ENCODE measurements at regions not wholly inside any gene's neighbourhood (a gene's known extent, or its start where the extent isn't known, plus 50 kb on each side); places are given as distances from the start of the nearest gene placed in this dataset.

DNA sequence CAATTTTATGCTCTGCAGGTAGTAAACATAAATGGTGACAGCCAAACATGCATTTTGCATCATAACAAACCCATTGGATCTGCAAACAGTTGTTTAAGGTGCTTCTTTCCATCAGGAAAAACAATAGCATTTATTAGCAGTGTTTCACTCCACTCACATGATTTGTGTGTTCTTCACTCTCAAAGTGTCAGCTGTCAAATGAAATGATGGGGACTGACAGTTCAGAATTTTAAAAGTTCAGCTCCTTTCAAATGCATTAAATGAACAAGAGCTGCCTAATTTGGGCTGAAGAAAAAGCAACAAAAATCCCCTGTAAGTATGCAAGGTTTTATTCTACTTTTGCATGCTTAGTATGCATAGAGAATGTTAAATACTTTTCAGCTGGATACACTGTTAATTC, 145.2 kb upstream of the CDIN1 start:
- H3K27ac ChIP-seq (ENCODE audit: poor library complexity, severe bottlenecking): no peak overlapping the region
- no peaks in the 10 kb centered on the region for H3K27me3 ChIP-seq (ENCODE audit: insufficient read depth, poor library complexity, severe bottlenecking)
- TF ChIP-seq, protein P1, sequence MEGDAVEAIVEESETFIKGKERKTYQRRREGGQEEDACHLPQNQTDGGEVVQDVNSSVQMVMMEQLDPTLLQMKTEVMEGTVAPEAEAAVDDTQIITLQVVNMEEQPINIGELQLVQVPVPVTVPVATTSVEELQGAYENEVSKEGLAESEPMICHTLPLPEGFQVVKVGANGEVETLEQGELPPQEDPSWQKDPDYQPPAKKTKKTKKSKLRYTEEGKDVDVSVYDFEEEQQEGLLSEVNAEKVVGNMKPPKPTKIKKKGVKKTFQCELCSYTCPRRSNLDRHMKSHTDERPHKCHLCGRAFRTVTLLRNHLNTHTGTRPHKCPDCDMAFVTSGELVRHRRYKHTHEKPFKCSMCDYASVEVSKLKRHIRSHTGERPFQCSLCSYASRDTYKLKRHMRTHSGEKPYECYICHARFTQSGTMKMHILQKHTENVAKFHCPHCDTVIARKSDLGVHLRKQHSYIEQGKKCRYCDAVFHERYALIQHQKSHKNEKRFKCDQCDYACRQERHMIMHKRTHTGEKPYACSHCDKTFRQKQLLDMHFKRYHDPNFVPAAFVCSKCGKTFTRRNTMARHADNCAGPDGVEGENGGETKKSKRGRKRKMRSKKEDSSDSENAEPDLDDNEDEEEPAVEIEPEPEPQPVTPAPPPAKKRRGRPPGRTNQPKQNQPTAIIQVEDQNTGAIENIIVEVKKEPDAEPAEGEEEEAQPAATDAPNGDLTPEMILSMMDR (IDR thresholded peaks at IDR 0.05; ENCODE audit: poor library complexity, severe bottlenecking): no peak
- H3K4me1 ChIP-seq (ENCODE audit: insufficient read depth, poor library complexity, severe bottlenecking): no peaks in the 10 kb centered on the region
- DNase-seq (ENCODE audit: low spot score): no peak
- H3K4me3 ChIP-seq (ENCODE audit: severe bottlenecking): no peak overlapping the region
- ATAC-seq (ENCODE audit: low read depth): no peak
- H3K9me3 ChIP-seq (ENCODE audit: severe bottlenecking): no peaks in the 10 kb centered on the region
- H3K36me3 ChIP-seq (ENCODE audit: low read depth): no peaks in the 10 kb centered on the region

DNA sequence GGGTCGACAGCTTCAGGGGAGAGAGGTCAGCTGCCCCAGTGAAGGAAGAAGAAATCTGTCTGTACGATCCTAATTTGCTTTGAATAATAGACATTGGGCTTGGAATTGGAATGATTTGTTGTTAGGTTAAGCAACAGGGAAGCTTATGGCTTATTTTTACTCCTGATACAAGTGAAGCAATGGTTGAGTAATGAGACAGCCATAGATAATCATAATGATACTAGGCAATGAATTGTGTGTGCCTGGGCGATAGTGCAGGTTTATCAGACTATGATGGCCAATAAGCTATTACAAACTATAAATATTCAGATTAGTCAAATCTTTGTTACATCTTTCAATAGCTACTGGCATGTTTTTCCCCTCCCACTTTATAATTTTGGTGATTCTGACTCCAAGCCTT, 140.9 kb upstream of the CDIN1 start:
- TF ChIP-seq, protein P1 (IDR thresholded peaks at IDR 0.05; ENCODE audit: poor library complexity, severe bottlenecking): no peak
- Histone ChIP-seq H3K36me3 (ENCODE audit: low read depth) (no peaks in the 10 kb centered on the region), H3K4me1 (ENCODE audit: insufficient read depth, poor library complexity, severe bottlenecking) (no peaks in the 10 kb centered on the region), H3K27ac (ENCODE audit: poor library complexity, severe bottlenecking) (no peak overlapping the region), H3K27me3 (ENCODE audit: insufficient read depth, poor library complexity, severe bottlenecking) (no peaks in the 10 kb centered on the region), H3K9me3 (ENCODE audit: severe bottlenecking) (no peaks in the 10 kb centered on the region), H3K4me3 (ENCODE audit: severe bottlenecking) (no peak overlapping the region)
- no peak for ATAC-seq (ENCODE audit: low read depth)
- DNase-seq (ENCODE audit: low spot score): no peak

DNA sequence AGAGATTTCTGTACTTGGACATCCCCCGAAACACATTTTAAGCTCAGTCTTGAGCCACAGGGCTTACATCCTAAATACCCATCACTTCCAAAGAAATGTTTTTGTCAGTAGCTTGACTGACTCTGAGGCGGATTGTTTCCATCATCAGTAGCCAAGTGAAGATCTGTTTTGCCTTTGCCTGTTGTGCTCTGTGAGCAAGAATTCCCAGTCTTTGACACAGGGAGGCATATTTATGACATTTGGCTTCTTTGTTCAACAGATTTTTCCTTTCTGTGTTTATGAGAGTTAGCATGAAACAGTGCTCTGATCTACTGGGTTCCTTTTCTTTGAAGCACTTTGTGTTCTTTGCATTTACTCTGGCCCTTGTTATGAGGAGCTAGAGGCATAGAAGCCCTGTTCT, 132.1 kb upstream of the CDIN1 start:
- ATAC-seq (ENCODE audit: low read depth) (no peak), DNase-seq (ENCODE audit: low spot score) (no peak)
- no peak overlapping the region for H3K27ac ChIP-seq (ENCODE audit: poor library complexity, severe bottlenecking)
- no peaks in the 10 kb centered on the region for H3K27me3 ChIP-seq (ENCODE audit: insufficient read depth, poor library complexity, severe bottlenecking)
- H3K4me1 ChIP-seq (ENCODE audit: insufficient read depth, poor library complexity, severe bottlenecking): no peaks in the 10 kb centered on the region
- no peak overlapping the region for H3K4me3 ChIP-seq (ENCODE audit: severe bottlenecking)
- H3K9me3 ChIP-seq (ENCODE audit: severe bottlenecking): no peaks in the 10 kb centered on the region
- no peaks in the 10 kb centered on the region for H3K36me3 ChIP-seq (ENCODE audit: low read depth)
- TF ChIP-seq, protein P1 (IDR thresholded peaks at IDR 0.05; ENCODE audit: poor library complexity, severe bottlenecking): no peak

DNA sequence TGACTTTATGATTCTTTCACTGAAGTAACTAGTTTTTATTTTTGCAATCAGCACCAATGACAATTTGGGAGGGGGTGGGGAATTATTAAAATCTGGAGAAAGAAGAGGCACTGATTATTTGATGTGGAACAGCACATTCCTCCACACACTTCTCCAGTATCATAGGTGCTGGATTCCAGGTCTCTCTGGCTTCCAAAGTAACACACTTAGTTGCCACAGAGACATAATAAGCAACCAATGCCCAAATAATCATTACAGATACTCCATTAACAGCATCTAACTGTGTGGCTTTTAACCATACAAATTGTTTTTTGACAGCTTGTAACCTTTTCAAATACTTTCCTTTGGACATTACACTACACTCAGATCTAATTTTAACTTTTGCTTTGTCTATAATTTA, 131.0 kb upstream of the CDIN1 start:
- H3K9me3 ChIP-seq (ENCODE audit: severe bottlenecking): no peaks in the 10 kb centered on the region
- no peak for DNase-seq (ENCODE audit: low spot score)

DNA sequence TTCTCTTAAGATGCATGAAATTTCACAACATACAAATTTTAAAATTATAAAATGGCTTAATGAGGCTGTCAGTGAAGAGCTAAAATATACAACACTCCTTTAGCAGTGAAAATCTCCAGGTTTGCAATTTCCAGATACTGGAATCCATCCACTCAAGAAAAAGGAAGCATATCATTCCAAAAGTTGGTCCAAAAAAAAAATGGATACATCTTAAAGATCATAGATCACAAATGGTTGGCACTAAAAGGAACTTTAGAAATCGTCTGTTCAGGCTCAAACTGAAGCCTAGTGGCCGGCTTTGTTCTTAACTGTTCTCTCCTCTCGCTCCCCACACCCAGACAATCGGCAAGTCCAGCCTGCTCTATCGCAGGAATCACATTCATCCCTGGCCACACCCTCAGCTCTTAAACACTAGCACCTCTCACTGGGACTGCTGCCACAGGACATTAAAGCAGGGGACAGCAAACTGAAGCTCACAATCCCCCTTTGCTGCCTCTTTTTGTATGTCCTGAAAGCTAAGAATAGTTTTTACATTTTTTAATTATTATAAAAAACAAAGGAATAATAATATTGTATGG, 130.3 kb upstream of the CDIN1 start:
- no peaks in the 10 kb centered on the region for H3K27me3 ChIP-seq (ENCODE audit: insufficient read depth, poor library complexity, severe bottlenecking)
- no peaks in the 10 kb centered on the region for H3K36me3 ChIP-seq (ENCODE audit: low read depth)
- no peak for ATAC-seq (ENCODE audit: low read depth)
- H3K4me1 ChIP-seq (ENCODE audit: insufficient read depth, poor library complexity, severe bottlenecking): no peaks in the 10 kb centered on the region
- no peak overlapping the region for H3K4me3 ChIP-seq (ENCODE audit: severe bottlenecking)
- H3K9me3 ChIP-seq (ENCODE audit: severe bottlenecking): no peaks in the 10 kb centered on the region
- TF ChIP-seq, protein P1 (IDR thresholded peaks at IDR 0.05; ENCODE audit: poor library complexity, severe bottlenecking): no peak
- H3K27ac ChIP-seq (ENCODE audit: poor library complexity, severe bottlenecking): no peak overlapping the region
- DNase-seq (ENCODE audit: low spot score): no peak

More for the DNA sequence above, 131.0 kb upstream of the CDIN1 start:
- Histone ChIP-seq H3K27me3 (ENCODE audit: insufficient read depth, poor library complexity, severe bottlenecking) (no peaks in the 10 kb centered on the region), H3K4me3 (ENCODE audit: severe bottlenecking) (no peak overlapping the region), H3K27ac (ENCODE audit: poor library complexity, severe bottlenecking) (no peak overlapping the region), H3K36me3 (ENCODE audit: low read depth) (no peaks in the 10 kb centered on the region), H3K4me1 (ENCODE audit: insufficient read depth, poor library complexity, severe bottlenecking) (no peaks in the 10 kb centered on the region)
- no peak for ATAC-seq (ENCODE audit: low read depth)
- TF ChIP-seq, protein P1 (IDR thresholded peaks at IDR 0.05; ENCODE audit: poor library complexity, severe bottlenecking): no peak
